ENCODE measurements at regions not wholly inside any gene's neighbourhood (a gene's known extent, or its start where the extent isn't known, plus 50 kb on each side); places are given as distances from the start of the nearest gene placed in this dataset.

DNA sequence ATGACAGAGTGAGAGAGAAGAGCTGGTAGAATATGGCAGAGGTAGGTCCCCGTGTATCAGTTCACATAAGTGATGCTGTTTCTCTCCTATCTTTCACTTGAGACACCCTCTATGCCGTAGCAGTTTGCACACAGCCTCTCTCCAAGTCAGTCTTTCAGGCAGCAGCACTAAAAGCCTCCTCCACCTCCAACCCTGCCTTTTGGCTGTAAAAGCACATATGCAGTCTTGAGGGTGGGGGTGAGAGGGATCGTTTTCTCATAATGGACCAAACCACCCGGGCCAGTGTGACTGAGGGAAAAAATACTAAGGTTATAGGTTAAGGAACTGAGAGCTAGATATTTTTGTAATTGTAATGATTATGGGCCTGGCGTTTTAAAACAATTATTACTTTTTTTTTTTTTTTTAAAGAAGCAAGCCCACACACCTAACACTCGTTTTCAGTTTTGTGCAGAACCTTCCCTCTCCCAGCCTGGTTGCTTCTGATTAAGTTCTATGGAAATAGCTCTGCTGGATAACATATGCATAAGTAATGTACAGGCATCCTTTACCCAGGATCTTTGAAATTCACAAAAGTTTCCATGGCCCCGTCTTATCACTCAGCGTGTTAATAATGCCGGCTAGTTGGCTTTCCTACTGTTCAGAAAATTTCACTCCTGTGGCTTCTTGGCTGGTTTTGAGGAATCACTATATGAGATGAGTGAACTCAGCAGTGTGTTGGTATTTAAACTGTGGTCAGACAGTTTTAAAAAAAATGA, 112.2 kb upstream of the MEIS1 start:
- Histone ChIP-seq H3K27me3 (ENCODE audit: insufficient read depth, poor library complexity, severe bottlenecking) (peaks cover 9% of the 10 kb centered on the region), H3K27ac (ENCODE audit: poor library complexity, severe bottlenecking) (no peak overlapping the region), H3K9me3 (ENCODE audit: severe bottlenecking) (no peaks in the 10 kb centered on the region), H3K4me3 (ENCODE audit: severe bottlenecking) (no peak overlapping the region), H3K4me1 (ENCODE audit: insufficient read depth, poor library complexity, severe bottlenecking) (no peaks in the 10 kb centered on the region), H3K36me3 (ENCODE audit: low read depth) (no peaks in the 10 kb centered on the region)
- no peak for ATAC-seq (ENCODE audit: low read depth)
- no peak for DNase-seq (ENCODE audit: low spot score)
- TF ChIP-seq CTCF (IDR thresholded peaks at IDR 0.05; ENCODE audit: poor library complexity, severe bottlenecking) = no peak

- ATAC-seq (ENCODE audit: low read depth) (no peak), DNase-seq (ENCODE audit: low spot score) (no peak)
- H3K4me3 ChIP-seq (ENCODE audit: severe bottlenecking) = no peak overlapping the region
- H3K9me3 ChIP-seq (ENCODE audit: severe bottlenecking) = no peaks in the 10 kb centered on the region
- H3K36me3 ChIP-seq (ENCODE audit: low read depth) = no peaks in the 10 kb centered on the region
- no peaks in the 10 kb centered on the region for H3K4me1 ChIP-seq (ENCODE audit: insufficient read depth, poor library complexity, severe bottlenecking)
- H3K27me3 ChIP-seq (ENCODE audit: insufficient read depth, poor library complexity, severe bottlenecking) = peaks cover 5% of the 10 kb centered on the region
- no peak for TF ChIP-seq CTCF (IDR thresholded peaks at IDR 0.05; ENCODE audit: poor library complexity, severe bottlenecking)
- no peak overlapping the region for H3K27ac ChIP-seq (ENCODE audit: poor library complexity, severe bottlenecking)
These were observed 116.8 kb upstream of the MEIS1 start for GRCh38 chr2:66318009-66318561.

DNA sequence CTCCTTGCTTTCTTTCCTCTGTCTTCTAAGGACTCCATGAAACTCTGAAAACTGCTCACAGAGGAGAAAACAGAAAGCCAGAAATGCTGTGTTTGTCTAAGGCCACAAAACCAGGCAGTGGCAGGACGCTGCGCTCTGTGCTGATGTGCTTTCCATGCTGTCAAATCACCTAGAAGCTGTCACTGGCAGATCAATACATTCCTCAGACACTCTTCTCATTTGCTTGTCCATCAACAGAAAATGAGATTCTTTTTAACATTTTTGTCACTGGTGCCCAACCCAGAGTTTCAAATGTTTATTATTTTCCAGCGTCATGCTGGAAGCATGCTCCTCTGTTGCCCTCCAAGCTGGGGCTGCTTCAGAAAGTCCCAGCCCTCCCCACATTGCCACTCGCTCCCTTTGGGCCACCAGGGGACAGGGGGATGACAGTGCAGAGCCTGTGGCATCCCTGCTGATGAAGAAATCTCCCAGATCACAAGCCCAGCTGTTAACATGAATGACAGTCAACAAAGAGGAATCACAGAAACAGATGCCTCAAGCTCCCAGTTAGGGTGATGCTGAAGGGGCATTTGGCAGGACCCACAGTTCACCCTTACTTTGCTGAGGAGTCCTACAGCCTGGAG, 117.5 kb upstream of the MEIS1 start:
- no peak for DNase-seq (ENCODE audit: low spot score)
- H3K4me1 ChIP-seq (ENCODE audit: insufficient read depth, poor library complexity, severe bottlenecking) = no peaks in the 10 kb centered on the region
- H3K4me3 ChIP-seq (ENCODE audit: severe bottlenecking) = no peak overlapping the region
- no peak for TF ChIP-seq CTCF (IDR thresholded peaks at IDR 0.05; ENCODE audit: poor library complexity, severe bottlenecking)
- no peaks in the 10 kb centered on the region for H3K9me3 ChIP-seq (ENCODE audit: severe bottlenecking)
- H3K27ac ChIP-seq (ENCODE audit: poor library complexity, severe bottlenecking) = no peak overlapping the region
- no peaks in the 10 kb centered on the region for H3K36me3 ChIP-seq (ENCODE audit: low read depth)
- H3K27me3 ChIP-seq (ENCODE audit: insufficient read depth, poor library complexity, severe bottlenecking) = peaks cover 5% of the 10 kb centered on the region
- no peak for ATAC-seq (ENCODE audit: low read depth)

- Histone ChIP-seq H3K27ac (ENCODE audit: poor library complexity, severe bottlenecking) (no peak overlapping the region), H3K4me1 (ENCODE audit: insufficient read depth, poor library complexity, severe bottlenecking) (no peaks in the 10 kb centered on the region), H3K27me3 (ENCODE audit: insufficient read depth, poor library complexity, severe bottlenecking) (no peaks in the 10 kb centered on the region), H3K36me3 (ENCODE audit: low read depth) (no peaks in the 10 kb centered on the region), H3K9me3 (ENCODE audit: severe bottlenecking) (no peaks in the 10 kb centered on the region), H3K4me3 (ENCODE audit: severe bottlenecking) (no peak overlapping the region)
- ATAC-seq (ENCODE audit: low read depth) (no peak), DNase-seq (ENCODE audit: low spot score) (no peak)
- no peak for TF ChIP-seq CTCF (IDR thresholded peaks at IDR 0.05; ENCODE audit: poor library complexity, severe bottlenecking)
These were observed 128.4 kb upstream of the MEIS1 start for GRCh38 chr2:66306483-66306882.

DNA sequence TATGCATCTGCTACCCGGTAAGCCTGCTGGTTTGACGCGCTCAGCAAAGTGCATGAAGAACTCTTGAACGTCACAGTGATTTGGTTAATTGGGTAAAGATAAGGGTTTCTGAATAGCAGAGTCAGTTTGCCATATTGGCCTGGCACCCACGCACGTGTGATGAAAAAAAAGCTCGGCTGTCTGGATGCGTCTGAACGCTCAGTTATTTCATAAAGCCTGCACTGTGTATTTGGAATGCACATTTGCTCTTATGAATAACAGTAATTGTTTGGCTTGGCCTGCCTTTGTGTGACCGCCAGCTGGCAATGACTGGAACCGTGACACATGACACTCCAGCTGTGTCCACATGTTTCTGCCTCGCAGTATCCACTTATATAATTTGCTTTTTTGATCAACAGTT, 129.2 kb upstream of the MEIS1 start:
- Histone ChIP-seq H3K4me1 (ENCODE audit: insufficient read depth, poor library complexity, severe bottlenecking) (no peaks in the 10 kb centered on the region), H3K4me3 (ENCODE audit: severe bottlenecking) (no peak overlapping the region), H3K36me3 (ENCODE audit: low read depth) (no peaks in the 10 kb centered on the region), H3K9me3 (ENCODE audit: severe bottlenecking) (no peaks in the 10 kb centered on the region), H3K27me3 (ENCODE audit: insufficient read depth, poor library complexity, severe bottlenecking) (no peaks in the 10 kb centered on the region), H3K27ac (ENCODE audit: poor library complexity, severe bottlenecking) (no peak overlapping the region)
- no peak for ATAC-seq (ENCODE audit: low read depth)
- no peak for DNase-seq (ENCODE audit: low spot score)
- no peak for TF ChIP-seq CTCF (IDR thresholded peaks at IDR 0.05; ENCODE audit: poor library complexity, severe bottlenecking)

Data from RWPE2 (cell line).